Activated gamma-delta T cell treated with anti-CD3 and anti-CD28 coated beads, Interleukin-2, amount 50 U/mL, for 16 hours (primary cell): ENCODE measurements at regions not wholly inside any gene's neighbourhood (a gene's known extent, or its start where the extent isn't known, plus 50 kb on each side); places are given as distances from the start of the nearest gene placed in this dataset.

Source experiments
- DNase-seq: peaks from one replicate; pipeline ENCODE4 v3.0.0-alpha.2; 2020; ENCODE audit warnings: low read depth

DNA sequence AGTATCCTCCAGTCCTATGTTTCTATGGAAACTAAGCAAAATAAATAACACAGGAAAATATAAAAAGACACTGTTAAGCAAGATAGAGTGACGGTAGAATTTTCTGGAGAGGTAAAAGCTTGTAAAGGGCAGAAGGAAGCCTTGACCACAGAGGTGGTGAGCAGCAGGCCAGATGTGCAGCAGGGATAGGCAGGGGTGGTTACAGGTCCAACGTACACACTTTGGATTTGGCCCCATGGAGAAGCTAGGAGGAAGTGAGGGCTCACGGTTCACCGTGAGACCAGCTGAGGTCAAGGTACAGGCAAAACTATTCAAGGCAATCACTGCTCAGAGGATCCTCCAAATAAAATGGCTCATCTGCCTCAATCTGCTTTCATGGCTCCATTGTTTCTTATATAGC is 242.8 kb downstream of the B3GLCT start:
- DNase-seq = no peak

- no peak for DNase-seq
Observed at GRCh38 chr13:31444266-31444856, 244.6 kb downstream of the B3GLCT start.

DNA sequence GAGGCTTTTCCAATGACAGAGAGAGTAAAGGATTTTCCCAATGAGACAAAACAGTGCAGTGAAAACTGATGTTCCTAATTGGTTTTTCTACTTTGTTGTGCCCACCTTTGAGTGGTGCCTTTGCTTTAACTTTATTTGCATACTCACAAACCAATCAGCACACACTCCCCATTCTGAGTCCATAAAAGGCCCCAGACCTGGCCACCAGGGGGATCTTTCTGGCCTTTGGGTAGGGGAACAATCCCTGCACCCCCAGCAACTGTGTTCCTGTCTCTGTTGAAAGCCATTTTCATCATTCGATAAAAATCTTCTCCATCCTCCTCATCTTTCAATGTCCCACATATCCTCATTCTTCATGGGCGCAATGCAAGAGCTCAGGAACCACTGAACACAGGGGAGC is 252.8 kb downstream of the B3GLCT start:
- DNase-seq = no peak

DNA sequence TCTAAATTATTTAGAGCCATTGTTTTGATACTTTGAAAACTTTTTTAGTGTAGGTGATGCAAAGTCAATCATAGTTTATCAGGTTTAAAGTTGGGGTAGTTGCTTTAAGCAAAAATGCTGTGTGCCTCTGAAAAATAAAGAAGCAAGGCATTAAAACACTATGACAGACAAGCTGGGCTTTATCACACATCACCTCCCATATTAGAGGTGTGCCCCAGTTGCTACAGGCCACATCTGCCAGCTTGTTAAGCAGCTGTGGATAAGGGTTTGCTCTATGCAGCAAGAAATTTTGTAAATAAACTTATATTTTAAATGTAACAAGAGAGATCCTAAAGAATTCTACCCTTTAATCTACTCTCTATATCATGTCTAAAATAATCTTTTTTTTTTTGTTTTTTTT is 255.8 kb downstream of the B3GLCT start:
- no peak for DNase-seq

DNA sequence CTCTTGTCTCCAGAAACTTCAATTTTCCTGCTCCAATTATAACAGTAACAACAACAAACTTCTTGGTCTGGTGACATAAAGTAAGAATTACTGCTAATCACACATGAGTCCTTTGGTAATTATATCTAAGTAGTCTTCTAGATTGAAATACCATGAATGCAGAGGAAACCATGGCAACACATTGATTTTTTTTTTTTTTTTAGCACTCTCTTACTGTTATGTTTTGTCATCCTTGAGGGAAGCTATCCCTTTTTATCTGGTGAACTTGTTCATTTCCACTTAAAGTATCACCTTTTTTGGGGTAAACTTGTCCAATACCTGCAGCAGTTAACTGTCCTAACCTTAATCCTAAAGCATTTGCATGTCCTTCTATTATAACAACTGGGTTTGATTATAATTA is 256.3 kb downstream of the B3GLCT start:
- no peak for DNase-seq

DNA sequence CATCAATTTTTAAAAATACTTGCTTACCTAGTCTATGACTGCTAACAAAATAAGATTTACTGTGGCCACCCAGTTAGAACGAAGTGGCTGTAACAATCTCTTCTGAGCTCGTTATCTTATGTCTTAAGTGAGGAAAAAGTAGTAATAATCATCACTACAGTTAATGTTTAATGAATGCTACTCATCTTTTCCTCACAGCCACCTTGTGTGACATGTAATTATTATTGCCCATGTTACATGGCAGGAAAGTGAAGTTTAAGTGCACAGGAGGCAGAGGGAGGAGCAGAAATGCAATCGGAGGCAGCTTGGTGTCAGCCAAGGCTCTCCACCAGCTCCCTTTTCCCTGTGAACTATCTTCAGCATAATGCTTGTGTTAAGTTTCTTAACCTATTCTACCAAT is 260.3 kb downstream of the B3GLCT start:
- DNase-seq = no peak

DNA sequence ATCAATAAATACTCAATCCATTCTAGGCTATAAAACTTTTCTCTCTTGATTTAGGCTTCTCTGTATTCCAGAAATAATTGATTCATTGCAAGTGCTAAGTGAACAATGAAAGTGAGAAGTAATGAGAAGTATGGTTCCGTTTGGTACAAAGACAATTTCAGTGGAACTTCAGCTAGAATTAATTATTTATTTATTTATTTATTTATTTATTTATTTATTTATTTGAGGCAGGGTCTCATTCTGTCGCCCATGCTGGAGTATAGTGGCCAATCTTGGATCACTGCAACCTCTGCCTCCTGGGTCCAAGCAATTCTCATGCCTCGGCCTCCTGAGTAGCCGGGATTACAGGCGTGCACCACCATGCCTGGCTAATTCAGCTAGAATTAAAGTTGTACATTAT is 262.1 kb downstream of the B3GLCT start:
- no peak for DNase-seq

- no peak for DNase-seq
Observed at GRCh38 chr13:31462766-31463165, 263.0 kb downstream of the B3GLCT start.

DNA sequence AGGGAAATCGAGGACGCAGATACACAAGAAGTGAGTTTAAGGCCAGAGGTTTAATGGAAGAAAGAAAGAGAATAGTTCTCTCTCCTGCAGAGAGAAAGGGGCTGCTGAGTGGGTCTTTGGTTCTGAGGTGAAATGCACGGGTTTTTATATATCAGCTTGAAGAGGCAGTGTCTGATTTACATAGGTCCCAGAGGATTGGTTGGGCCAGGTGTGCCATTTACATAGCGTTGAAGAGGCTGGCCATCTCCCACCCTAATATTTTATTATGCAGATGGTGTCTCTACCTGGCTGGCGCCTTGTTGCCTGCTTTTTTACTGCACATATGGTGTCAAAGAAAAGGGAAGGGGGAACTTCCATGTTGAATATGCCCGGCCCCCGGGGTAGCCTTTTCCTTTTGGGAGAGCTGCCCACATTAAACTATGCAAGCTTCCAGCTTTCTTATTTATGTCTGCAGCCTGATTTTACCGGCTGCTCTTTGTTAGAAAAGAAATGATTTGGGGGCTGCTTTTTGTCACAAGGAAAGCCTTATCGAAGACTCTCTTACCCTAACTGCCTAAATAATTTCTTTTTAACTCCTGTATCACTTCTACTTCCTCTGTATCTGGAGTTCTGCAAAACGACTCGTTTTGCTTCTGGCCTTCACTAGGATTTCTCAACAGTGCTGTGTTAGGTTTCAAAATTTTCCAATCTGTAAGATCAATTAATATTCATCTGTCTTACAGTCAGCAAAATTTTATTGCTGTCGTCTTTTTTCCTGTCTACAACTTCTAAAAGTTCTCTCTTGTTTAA is 268.5 kb downstream of the B3GLCT start:
- no peak for DNase-seq

- DNase-seq = no peak
Observed at GRCh38 chr13:31469377-31469776, 269.6 kb downstream of the B3GLCT start.

GRCh38 chr13:31476266-31476665 is 263.1 kb upstream of the RXFP2 start:
- no peak for DNase-seq

DNA sequence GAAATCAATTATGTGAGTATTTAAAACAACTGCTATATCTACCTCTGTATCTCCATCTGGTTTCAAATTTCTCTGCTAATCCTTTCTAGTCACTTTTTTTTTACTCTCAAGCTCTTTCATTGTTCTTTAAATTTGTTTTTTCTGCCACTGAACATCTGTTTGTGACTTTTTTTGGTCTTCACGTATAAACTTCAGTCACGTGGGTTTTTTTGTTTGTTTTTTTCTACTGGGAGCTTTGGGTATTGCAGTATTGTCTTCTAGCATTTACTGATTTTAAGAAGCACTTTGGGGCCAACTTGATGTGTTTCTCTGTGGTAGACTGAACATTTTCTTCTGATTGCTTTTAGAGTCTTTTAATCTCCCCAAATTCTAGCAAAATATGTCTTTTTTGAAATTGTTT is 262.6 kb upstream of the RXFP2 start:
- no peak for DNase-seq

GRCh38 chr13:31477961-31478360 is 261.4 kb upstream of the RXFP2 start:
- no peak for DNase-seq

DNA sequence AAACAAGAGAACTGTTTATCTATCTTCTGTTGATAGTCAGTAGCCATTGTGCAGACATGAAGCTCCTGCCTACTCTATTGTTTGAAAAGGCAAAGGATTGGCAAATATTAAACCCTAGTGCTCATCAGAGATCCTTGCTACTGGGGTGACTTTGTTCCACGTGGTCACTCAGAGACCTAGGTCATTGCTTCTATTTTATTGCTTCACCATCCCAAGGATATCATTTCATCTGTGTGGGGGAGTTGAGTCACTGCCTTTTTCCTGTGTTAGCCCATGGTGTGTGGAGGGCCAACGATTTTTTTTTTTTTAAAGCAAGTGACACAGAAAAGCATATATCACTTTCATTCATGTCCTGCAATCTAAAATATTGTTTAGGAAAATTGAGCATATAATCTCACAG is 254.1 kb upstream of the RXFP2 start:
- DNase-seq = no peak

DNA sequence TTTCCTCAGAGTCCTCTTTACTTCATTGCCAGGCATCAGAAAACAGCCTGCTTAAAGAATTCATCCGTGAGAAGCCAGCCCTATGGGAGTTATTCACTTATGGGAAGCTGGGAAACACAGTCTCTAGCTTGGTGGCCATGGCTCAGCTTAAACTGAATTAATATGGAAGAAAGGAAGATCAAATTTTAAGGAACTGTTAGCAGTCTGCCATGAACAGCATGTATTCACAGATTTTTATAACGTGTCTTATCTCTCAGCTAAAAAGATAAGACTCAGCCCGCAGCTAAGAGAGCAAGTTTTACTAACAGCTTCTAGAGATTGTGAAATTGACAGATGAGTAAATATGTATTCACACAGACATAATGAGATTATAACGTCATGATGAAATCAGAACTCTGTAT is 253.7 kb upstream of the RXFP2 start:
- no peak for DNase-seq

- no peak for DNase-seq
Observed at GRCh38 chr13:31495336-31495735, 244.0 kb upstream of the RXFP2 start.

DNA sequence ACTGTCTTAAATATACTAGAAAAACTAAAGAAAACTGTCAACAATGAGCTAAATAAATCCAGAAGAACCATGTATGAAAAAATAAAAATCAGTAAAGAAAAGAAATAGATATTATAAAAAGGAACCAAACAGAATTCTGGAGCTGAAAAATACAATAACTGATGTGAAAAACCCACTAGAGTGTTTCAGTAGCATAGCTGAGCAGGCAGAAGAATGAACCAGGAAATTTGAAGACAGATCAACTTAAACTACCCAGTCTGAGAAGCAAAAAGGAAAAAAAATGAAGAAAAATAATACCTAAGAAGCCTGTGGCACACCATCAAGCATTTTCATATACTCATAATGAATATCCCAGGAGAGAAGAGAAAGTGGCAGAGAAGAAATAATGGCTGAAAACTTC is 240.1 kb upstream of the RXFP2 start:
- DNase-seq = no peak

GRCh38 chr13:31503626-31504025 is 235.7 kb upstream of the RXFP2 start:
- no peak for DNase-seq

- DNase-seq = no peak
Observed at GRCh38 chr13:31504918-31505317, 234.4 kb upstream of the RXFP2 start.

GRCh38 chr13:31512331-31512730 is 227.0 kb upstream of the RXFP2 start:
- DNase-seq = no peak

DNA sequence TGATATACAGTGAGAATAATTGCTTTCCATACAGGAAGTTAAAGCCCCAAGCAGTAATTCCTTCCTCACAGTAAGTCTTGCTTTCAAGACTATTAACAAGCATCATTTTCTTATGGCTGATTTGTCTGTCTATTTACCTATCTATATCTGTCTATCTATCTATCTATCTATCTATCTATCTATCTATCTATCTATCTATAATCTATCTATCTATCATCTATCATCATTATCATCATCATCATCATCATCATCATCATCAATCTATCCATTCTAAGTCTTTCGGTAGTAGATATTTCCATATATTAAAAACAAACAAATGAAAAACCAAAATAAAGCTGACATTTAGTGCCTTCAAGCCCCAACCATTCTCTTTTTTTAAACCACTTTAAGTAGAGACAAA is 224.4 kb upstream of the RXFP2 start:
- DNase-seq = no peak

DNA sequence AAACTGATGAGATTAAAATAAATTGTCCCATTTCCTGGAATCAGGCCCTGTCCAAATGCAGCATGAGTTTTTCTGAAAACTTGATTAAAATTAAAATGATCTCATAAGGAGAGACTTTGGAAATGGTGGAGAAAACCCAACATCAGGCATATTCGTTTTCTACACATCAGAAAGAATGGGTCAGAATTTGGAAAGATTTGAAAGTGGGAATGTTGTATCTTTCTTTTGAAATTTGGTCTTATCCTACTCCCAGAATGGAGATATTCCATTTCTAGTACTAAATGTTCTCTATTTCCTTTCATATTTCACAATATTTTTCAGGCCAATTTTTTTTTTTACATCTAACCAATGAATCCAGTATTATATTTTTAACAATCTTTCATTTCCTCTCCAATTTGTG is 223.9 kb upstream of the RXFP2 start:
- DNase-seq = no peak

DNA sequence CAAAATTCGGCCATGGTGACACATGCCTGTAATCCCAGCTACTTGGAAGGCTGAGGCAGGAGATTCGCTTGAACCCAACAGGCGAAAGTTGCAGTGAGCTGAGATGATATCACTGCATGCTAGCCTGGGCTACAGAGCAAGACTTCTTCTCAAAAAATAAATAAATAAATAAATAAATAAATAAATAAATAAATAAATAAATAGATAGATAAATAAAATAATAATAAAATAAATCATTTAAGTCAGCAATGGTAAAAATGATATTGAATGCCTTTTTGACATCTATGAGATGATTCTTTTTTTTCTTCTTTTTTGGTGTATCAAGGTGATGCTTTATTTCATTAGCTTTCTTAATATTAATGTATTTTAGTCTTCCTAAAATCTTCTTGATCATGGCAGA is 221.7 kb upstream of the RXFP2 start:
- no peak for DNase-seq

DNA sequence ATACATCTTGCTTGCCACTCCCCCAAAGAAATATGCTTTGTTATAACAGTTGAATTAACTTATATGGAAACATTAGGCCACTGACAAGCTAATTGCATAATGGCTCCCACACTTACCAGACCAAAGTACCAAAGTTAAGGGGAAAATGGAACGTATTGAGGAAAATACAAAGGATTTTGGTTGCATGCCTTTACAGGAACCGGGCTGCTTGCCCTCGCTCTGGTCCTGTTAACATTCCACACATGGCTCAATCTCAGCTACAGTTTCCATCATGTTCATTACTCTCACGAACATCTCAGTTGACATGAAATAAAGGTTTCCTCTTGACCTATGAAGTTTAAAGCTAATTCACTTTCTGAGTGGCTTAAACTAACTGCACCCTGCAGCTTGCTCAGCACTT is 220.7 kb upstream of the RXFP2 start:
- no peak for DNase-seq
